DOHH2 (cell line): ENCODE measurements at regions not wholly inside any gene's neighbourhood (a gene's known extent, or its start where the extent isn't known, plus 50 kb on each side); places are given as distances from the start of the nearest gene placed in this dataset.

Experiments
- H3F3A ChIP-seq: fragments of 200-600 bp; sonication (generic), shearing (Covaris generic); 2 replicates; pipeline ENCODE4 v1.6.0; 2016; ENCODE audit warnings: antibody characterized with exemption, mild to moderate bottlenecking; ENCODE audit not compliant: control insufficient read depth, insufficient read depth
- H3K27ac ChIP-seq: fragments of 200-600 bp; sonication (generic); 2 replicates; pipeline ENCODE4 v1.5.1; 2014; ENCODE audit warnings: low read depth, mild to moderate bottlenecking, low read length, moderate library complexity
- H3K27me3 ChIP-seq: fragments of 200-600 bp; sonication (generic); 2 replicates; pipeline ENCODE4 v1.6.1; 2014; ENCODE audit warnings: mild to moderate bottlenecking, low read length, mixed read lengths; ENCODE audit not compliant: control insufficient read depth
- H3K36me3 ChIP-seq: fragments of 200-600 bp; sonication (generic); 2 replicates; pipeline ENCODE4 v1.6.1; 2014; ENCODE audit warnings: mild to moderate bottlenecking, low read length, moderate library complexity, mixed read lengths; ENCODE audit not compliant: control insufficient read depth
- H3K4me1 ChIP-seq: fragments of 200-600 bp; sonication (generic); 2 replicates; pipeline ENCODE4 v1.6.1; 2014; ENCODE audit warnings: mild to moderate bottlenecking, low read length, mixed read lengths; ENCODE audit not compliant: control insufficient read depth
- H3K4me2 ChIP-seq: fragments of 200-600 bp; sonication (generic); 2 replicates; pipeline ENCODE4 v1.6.0; 2014; ENCODE audit warnings: mild to moderate bottlenecking, low read length, moderate library complexity
- H3K4me3 ChIP-seq: fragments of 200-600 bp; sonication (generic); 2 replicates; pipeline ENCODE4 v1.5.1; 2014; ENCODE audit warnings: mild to moderate bottlenecking, low read length, mixed read lengths
- H3K79me2 ChIP-seq: fragments of 200-600 bp; sonication (generic); 2 replicates; pipeline ENCODE4 v1.6.1; 2014; ENCODE audit warnings: mild to moderate bottlenecking, low read length, mixed read lengths; ENCODE audit not compliant: control insufficient read depth
- H3K9me2 ChIP-seq: fragments of 200-600 bp; sonication (generic); replicated peaks from 2 replicates; pipeline ENCODE4 v1.6.1; 2014; ENCODE audit warnings: mild to moderate bottlenecking, low read length, mixed read lengths; ENCODE audit not compliant: control insufficient read depth
- H3K9me3 ChIP-seq: fragments of 200-600 bp; sonication (generic); 2 replicates; pipeline ENCODE4 v1.6.1; 2014; ENCODE audit warnings: antibody characterized with exemption, low read length, mixed read lengths; ENCODE audit not compliant: control insufficient read depth, insufficient read depth
- H4K20me1 ChIP-seq: fragments of 200-600 bp; sonication (generic); 2 replicates; pipeline ENCODE4 v1.6.0; 2014; ENCODE audit warnings: low read depth, mild to moderate bottlenecking, antibody characterized with exemption, low read length, moderate library complexity; ENCODE audit not compliant: control insufficient read depth, insufficient read depth
- CTCF ChIP-seq: fragments of 200-600 bp; sonication (generic); IDR thresholded peaks from one replicate; pipeline ENCODE4 v1.5.1; 2014; ENCODE audit warnings: antibody characterized with exemption, mild to moderate bottlenecking, low read depth, low read length; ENCODE audit not compliant: poor library complexity, severe bottlenecking
- EZH2phosphoT487 ChIP-seq: fragments of 200-600 bp; sonication (generic); IDR thresholded peaks from 2 replicates; pipeline ENCODE4 v1.6.1; 2017; ENCODE audit warnings: borderline replicate concordance, mild to moderate bottlenecking, antibody characterized with exemption, low read length, moderate library complexity, mixed read lengths

GRCh38 chr6:17206566-17207072 lies 74.5 kb upstream of the RBM24 start:
- no peaks in the 10 kb centered on the region for H3K79me2 ChIP-seq
- no peak for TF ChIP-seq CTCF
- TF ChIP-seq EZH2phosphoT487 = no peak
- peaks cover 5% of the 10 kb centered on the region; the same call in 1 of the 2 replicates for H3K9me3 ChIP-seq
- no peaks in the 10 kb centered on the region for H3K27me3 ChIP-seq
- no peaks in the 10 kb centered on the region for H3K9me2 ChIP-seq
- H4K20me1 ChIP-seq = no peaks in the 10 kb centered on the region
- H3K4me1 ChIP-seq = no peaks in the 10 kb centered on the region
- no peaks in the 10 kb centered on the region for H3K36me3 ChIP-seq
- no peaks in the 10 kb centered on the region for H3F3A ChIP-seq
- no peak overlapping the region for H3K4me3 ChIP-seq
- H3K27ac ChIP-seq = no peak overlapping the region
- no peak overlapping the region for H3K4me2 ChIP-seq

- H3K4me3 ChIP-seq = no peak overlapping the region
- H3K36me3 ChIP-seq = no peaks in the 10 kb centered on the region
- H3K9me3 ChIP-seq = peaks cover 5% of the 10 kb centered on the region; the same call in 1 of the 2 replicates
- H3K79me2 ChIP-seq = no peaks in the 10 kb centered on the region
- no peak overlapping the region for H3K4me2 ChIP-seq
- no peaks in the 10 kb centered on the region for H3K27me3 ChIP-seq
- TF ChIP-seq CTCF (no peak), EZH2phosphoT487 (no peak)
- no peaks in the 10 kb centered on the region for H4K20me1 ChIP-seq
- no peak overlapping the region for H3K27ac ChIP-seq
- no peaks in the 10 kb centered on the region for H3F3A ChIP-seq
- H3K4me1 ChIP-seq = no peaks in the 10 kb centered on the region
- H3K9me2 ChIP-seq = no peaks in the 10 kb centered on the region
Observed at GRCh38 chr6:17207281-17207680, 73.9 kb upstream of the RBM24 start.

- Histone ChIP-seq H4K20me1 (no peaks in the 10 kb centered on the region), H3K4me3 (no peak overlapping the region), H3K4me2 (no peak overlapping the region), H3K27ac (no peak overlapping the region), H3K9me2 (no peaks in the 10 kb centered on the region), H3K9me3 (peaks cover 3% of the 10 kb centered on the region; the same call in 1 of the 2 replicates), H3K79me2 (no peaks in the 10 kb centered on the region), H3K27me3 (no peaks in the 10 kb centered on the region), H3K36me3 (no peaks in the 10 kb centered on the region), H3F3A (no peaks in the 10 kb centered on the region), H3K4me1 (no peaks in the 10 kb centered on the region)
- TF ChIP-seq EZH2phosphoT487 (no peak), CTCF (no peak)
Observed at GRCh38 chr6:17210683-17211082, 70.5 kb upstream of the RBM24 start.
